ENCODE measurements at regions not wholly inside any gene's neighbourhood (a gene's known extent, or its start where the extent isn't known, plus 50 kb on each side); places are given as distances from the start of the nearest gene placed in this dataset.
"Not testable (repeated sequence)": the region's sequence is repeated elsewhere in the genome, so short reads cannot be mapped to it uniquely, and the experiment has no call there.

DNA sequence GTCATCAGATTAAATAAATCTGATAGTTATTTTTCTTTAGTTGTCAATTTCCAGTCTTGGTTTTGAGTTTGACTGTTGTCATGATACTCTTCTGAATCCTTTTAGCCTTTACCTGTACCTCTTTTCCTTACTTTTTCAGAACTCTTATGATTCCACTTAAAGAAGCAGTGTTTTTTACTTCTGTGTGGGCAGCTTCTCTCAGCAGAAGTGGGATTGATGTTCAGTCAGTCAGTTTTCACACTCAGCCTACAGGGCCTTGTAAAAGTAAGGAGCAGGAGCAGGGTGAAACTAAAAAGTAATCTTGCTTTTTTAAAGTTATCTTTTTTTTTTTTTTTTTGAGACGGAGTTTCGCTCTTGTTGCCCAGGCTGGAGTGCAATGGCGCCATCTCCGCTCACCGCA is 75.1 kb downstream of the HAUS1 start:
- H3K36me3 Mint-ChIP-seq (ENCODE audit: low read depth), result peaks cover 41% of the 10 kb centered on the region
- no peak overlapping the region for H3K4me3 Mint-ChIP-seq
- no peak overlapping the region for H3K27ac Mint-ChIP-seq
- no peaks in the 10 kb centered on the region for H3K27me3 Mint-ChIP-seq
- DNase-seq, result no peak
- H3K4me1 Mint-ChIP-seq (ENCODE audit: low read depth), result peaks cover 71% of the 10 kb centered on the region
- H3K9me3 Mint-ChIP-seq, result no peaks in the 10 kb centered on the region

DNA sequence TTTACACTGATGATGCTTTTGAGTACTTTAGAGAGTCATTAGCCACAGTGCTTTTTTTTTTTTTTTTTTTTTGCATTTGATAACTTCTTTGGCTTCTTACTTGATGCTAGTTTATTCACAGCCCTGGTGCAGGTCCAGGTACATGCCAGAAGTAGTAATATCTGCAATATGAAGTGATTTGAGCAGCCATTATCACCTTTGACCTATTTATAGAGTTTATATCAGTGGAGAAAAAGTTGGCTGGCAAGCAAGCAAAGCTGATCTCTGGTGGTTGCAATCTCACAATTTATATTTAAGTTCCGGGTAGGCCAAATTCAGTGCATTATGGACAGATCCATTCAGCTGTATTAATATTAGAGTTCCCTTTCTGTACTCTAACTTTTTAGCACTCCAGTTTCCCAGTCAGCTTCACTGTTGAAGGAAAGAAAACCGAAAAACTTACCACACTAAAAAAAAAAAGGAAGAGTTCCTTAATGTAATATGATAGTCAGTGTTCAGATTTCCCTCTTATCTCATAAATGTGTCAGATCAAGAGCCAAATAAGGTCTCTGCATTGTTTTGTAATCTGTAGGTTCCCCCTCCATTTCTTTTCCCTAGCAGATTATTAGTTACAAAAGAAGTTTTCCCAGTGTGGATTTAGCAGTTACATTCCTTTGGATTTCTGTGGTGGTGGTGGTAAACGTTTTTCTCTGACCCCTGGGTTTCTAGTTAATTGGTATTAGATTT is 78.6 kb downstream of the HAUS1 start:
- peaks cover 29% of the 10 kb centered on the region for H3K36me3 Mint-ChIP-seq (ENCODE audit: low read depth)
- peak overlapping the region; percentile 51 for H3K27ac Mint-ChIP-seq
- peaks cover 64% of the 10 kb centered on the region for H3K4me1 Mint-ChIP-seq (ENCODE audit: low read depth)
- no peak for DNase-seq
- H3K4me3 Mint-ChIP-seq, result no peak overlapping the region
- no peaks in the 10 kb centered on the region for H3K27me3 Mint-ChIP-seq
- no peaks in the 10 kb centered on the region for H3K9me3 Mint-ChIP-seq

DNA sequence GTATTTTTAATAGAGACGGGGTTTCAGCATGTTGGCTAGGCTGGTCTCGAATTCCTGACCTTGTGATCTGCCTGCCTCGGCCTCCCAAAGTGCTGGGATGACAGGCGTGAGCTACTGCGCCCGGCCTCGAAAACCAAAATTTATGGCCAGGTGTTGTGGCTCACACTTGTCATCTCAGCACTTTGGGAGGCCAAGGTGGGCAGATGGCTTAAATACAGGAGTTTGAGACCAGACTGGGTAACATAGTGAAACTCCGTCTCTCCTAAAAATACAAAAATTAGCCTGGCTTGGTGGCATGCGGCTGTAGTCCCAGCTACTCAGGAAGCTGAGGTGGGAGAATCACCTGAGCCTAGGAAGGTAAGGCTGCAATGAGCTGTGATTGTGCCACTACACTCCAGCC is 80.1 kb downstream of the HAUS1 start:
- not testable (repeated sequence) for H3K27me3 Mint-ChIP-seq, H3K4me3 Mint-ChIP-seq, DNase-seq, H3K9me3 Mint-ChIP-seq
- H3K4me1 Mint-ChIP-seq (ENCODE audit: low read depth), result peaks cover 59% of the 10 kb centered on the region
- peaks cover 28% of the 10 kb centered on the region for H3K36me3 Mint-ChIP-seq (ENCODE audit: low read depth)
- peak overlapping the region; percentile 83 for H3K27ac Mint-ChIP-seq

DNA sequence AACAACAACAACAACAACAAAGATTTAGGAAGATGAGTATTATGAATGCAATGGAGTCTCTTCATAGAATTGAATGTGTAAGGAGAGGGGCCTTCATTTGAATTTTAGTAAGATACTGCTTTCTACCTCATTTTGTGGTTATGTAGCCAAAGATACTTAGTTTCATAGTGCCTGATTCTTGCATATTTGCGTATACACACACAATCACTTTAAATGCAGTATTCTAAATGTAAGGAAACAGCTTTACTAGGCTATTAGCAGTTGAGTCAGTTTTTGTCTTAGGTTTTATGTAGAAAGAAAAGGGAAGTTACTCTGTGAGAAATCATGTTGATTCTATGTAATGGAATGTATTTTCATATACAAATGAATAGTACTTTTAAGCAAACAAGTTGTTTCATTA is 80.5 kb downstream of the HAUS1 start:
- Mint-ChIP-seq H3K4me3 (no peak overlapping the region), H3K9me3 (no peaks in the 10 kb centered on the region), H3K4me1 (ENCODE audit: low read depth) (peaks cover 60% of the 10 kb centered on the region), H3K36me3 (ENCODE audit: low read depth) (peaks cover 29% of the 10 kb centered on the region), H3K27ac (peak overlapping the region; percentile 83), H3K27me3 (no peaks in the 10 kb centered on the region)
- no peak for DNase-seq

DNA sequence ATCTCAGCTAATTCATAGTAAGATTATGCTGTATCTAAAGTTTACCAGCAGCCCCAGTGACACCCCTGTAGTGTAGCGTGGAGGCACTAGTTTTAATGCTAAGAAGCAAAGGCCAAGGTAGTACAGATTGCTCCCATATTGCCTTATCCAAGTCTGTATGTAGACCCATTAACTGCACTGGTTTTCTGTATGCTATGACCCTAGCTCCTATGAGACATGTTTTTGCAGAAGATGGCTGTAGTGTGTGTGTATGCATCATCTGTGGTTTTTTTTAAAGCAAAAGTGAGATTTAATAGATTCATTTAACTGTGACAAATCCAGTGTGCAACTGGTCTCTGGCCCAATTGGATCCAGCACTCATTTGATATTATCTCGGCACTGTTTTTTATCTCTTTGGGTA is 86.5 kb downstream of the HAUS1 start:
- Mint-ChIP-seq H3K4me1 (ENCODE audit: low read depth) (peaks cover 33% of the 10 kb centered on the region), H3K36me3 (ENCODE audit: low read depth) (peaks cover 41% of the 10 kb centered on the region), H3K27ac (peak overlapping the region; percentile 33), H3K4me3 (no peak overlapping the region), H3K27me3 (no peaks in the 10 kb centered on the region), H3K9me3 (no peaks in the 10 kb centered on the region)
- DNase-seq, result no peak

DNA sequence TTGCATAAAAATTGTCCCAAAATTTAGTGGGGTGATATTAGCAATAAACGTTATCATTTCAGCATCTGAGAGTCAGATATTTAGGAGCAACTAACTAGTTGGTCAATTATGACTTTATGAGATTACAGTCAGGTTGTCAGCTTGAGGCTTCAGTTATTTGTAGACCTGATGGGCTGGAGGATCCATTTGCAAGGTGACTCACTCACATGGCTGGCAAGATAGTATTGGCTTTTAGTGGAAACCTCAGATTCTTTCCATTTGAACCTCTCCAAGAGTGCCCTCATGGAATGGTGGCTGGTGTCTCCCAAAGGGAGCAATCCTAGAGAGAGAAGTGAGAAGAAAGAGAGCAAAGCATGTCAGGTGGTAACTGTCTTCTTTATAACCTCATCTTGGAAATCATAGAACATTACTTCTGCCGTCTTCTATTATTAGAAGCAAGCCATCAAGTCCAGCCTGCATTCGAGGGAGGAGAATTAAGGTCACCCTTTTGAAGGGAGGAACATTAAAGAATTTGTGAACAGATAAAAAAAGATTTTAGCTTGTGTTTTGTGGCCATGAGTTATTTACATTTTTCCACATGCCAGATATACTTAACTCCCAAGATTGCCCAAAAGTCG is 92.5 kb downstream of the HAUS1 start:
- H3K36me3 Mint-ChIP-seq (ENCODE audit: low read depth), result peaks cover 47% of the 10 kb centered on the region
- no peak overlapping the region for H3K4me3 Mint-ChIP-seq
- no peaks in the 10 kb centered on the region for H3K27me3 Mint-ChIP-seq

DNA sequence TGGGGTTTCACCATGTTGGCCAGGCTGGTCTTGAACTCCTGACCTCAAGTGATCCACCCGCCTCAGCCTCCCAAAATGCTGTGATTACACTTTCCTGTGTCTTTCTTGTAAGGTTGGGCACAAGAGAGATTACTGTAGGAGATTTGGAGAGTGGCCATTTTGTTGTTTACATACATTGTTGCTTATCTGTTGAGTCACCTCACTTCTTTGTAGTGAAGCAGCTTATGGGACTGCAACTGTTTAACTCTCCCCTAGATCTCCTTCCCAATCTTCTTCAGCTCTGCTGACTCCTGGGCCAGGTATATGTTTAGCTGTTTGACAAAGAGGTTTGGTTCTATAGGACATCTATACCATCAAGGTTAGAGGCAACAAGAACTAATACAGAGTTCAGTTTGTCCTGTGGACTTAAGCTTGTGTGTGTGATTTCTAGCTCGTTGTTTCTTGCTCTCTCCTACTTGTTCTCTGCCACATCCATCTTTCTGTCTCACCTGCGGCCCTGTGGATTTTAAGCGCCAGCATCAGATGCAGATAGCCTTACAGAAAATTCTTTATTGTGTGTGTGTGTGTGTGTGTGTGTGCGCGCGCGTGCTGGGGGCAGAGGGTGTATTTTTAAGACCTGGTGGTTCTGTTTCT is 95.4 kb downstream of the HAUS1 start:
- Mint-ChIP-seq H3K27ac (peak overlapping the region; percentile 60), H3K9me3 (no peaks in the 10 kb centered on the region), H3K36me3 (ENCODE audit: low read depth) (peaks cover 41% of the 10 kb centered on the region), H3K27me3 (no peaks in the 10 kb centered on the region), H3K4me3 (no peak overlapping the region), H3K4me1 (ENCODE audit: low read depth) (peaks cover 67% of the 10 kb centered on the region)
- no peak for DNase-seq

More for the DNA sequence above, 92.5 kb downstream of the HAUS1 start:
- Mint-ChIP-seq H3K9me3 (no peaks in the 10 kb centered on the region), H3K27ac (peak overlapping the region; percentile 7), H3K4me1 (ENCODE audit: low read depth) (peaks cover 50% of the 10 kb centered on the region)
- no peak for DNase-seq

DNA sequence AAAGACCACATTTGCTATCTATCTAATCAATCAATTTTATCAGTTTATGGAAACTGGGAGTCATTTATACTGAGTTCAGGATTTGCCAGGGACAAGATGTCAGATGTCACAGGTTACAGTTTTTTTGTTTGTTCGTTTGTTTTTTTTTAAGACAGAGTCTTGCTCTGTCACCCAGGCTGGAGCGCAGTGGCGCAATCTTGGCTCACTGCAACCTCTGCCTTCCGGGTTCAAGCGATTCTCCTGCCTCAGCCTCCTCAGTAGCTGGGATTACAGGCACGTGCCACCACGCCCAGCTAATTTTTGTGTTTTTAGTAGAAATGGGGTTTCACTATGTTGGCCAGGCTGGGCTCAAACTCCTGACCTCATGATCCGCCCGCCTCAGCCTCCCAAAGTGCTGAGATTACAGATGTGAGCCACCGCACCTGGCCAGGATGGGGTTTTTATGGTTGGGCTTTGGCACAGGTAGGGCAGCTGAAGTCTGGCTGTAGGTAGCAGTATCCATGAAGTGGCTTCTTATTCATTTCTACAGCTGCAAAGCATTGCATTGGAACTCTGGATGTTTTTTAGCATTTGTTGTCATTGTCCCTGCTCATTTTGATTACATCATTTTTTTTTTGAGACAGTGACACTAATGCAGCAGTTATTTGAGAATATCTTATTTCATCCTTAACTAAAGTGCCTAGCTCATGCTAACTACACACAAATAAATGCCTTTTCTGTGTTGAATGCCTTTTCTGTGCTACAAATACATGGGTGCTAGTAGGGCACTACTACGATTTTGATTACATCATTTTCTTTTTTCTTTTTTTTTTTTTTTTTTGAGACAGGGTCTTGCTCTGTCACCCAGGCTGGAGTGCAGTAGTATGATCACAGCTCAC is 96.2 kb downstream of the HAUS1 start:
- H3K36me3 Mint-ChIP-seq (ENCODE audit: low read depth), result peaks cover 41% of the 10 kb centered on the region
- DNase-seq, H3K9me3 Mint-ChIP-seq, H3K4me3 Mint-ChIP-seq, H3K27me3 Mint-ChIP-seq: not testable (repeated sequence)
- H3K4me1 Mint-ChIP-seq (ENCODE audit: low read depth), result peaks cover 74% of the 10 kb centered on the region
- peak overlapping the region; percentile 60 for H3K27ac Mint-ChIP-seq

DNA sequence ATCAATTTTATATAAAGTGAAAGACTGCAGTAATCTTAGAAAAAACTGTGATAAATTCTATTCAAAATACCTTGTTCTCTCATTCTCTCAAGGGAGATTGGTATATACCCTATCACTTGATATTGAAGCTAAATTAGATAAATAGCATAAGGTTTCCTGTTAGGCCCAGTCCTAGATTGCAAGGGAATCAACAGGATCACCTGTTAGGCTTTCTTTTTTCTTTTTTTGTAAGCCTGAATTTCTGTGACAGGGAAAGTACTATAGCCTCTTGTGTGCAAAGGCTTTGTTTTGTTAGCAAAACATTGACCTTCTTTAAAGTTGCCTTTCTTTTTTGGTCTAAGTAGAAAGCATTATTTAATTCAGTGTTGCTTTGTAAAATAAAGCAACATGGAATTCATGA is 100.0 kb downstream of the HAUS1 start:
- Mint-ChIP-seq H3K9me3 (no peaks in the 10 kb centered on the region), H3K27ac (no peak overlapping the region), H3K36me3 (ENCODE audit: low read depth) (peaks cover 32% of the 10 kb centered on the region), H3K4me3 (no peak overlapping the region), H3K4me1 (ENCODE audit: low read depth) (peaks cover 85% of the 10 kb centered on the region), H3K27me3 (no peaks in the 10 kb centered on the region)
- no peak for DNase-seq

DNA sequence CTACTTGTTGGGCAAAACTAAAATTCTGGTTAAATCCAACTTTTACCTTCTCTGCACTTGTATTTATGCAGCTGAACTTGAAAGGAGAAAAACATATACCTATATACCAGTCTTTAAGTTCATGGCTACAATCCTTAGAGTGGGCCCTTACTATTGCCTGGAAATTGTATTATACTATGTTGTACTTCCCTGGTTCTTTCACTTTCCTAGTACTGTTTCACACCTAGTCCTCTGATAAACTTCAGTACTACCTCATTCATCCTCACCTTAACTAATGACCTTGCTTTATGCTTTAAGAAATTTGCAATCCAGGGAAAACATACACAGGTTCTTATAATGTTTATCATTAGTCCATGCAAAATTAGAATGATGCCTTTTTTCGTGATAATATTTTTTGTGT is 103.8 kb downstream of the HAUS1 start:
- H3K4me3 Mint-ChIP-seq, result no peak overlapping the region
- H3K4me1 Mint-ChIP-seq (ENCODE audit: low read depth), result peaks cover 89% of the 10 kb centered on the region
- no peaks in the 10 kb centered on the region for H3K27me3 Mint-ChIP-seq
- H3K27ac Mint-ChIP-seq, result peak overlapping the region; percentile 59
- no peaks in the 10 kb centered on the region for H3K9me3 Mint-ChIP-seq
- no peak for DNase-seq
- peaks cover 24% of the 10 kb centered on the region for H3K36me3 Mint-ChIP-seq (ENCODE audit: low read depth)

DNA sequence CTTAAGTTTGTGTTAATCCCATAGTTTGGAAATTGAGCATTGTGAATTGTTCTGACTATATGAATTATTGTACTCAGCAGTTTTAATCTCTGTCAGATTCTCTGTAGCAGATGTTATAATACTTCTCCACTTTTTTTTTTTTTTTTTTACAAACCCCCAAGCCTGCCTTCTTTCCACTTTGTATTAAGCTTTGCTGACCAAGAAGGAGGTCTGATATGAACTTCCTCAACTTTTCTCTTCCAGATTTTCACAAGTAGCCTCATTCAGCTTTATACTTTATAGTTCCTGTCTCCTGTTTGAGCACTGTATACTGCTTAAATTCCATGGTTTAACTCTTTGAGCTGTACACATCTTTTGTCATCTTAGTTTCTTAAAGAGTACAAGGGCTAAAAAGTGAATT is 105.0 kb downstream of the HAUS1 start:
- Mint-ChIP-seq H3K27ac (peak overlapping the region; percentile 42), H3K36me3 (ENCODE audit: low read depth) (peaks cover 24% of the 10 kb centered on the region), H3K4me3 (no peak overlapping the region), H3K9me3 (no peaks in the 10 kb centered on the region), H3K4me1 (ENCODE audit: low read depth) (peaks cover 87% of the 10 kb centered on the region), H3K27me3 (no peaks in the 10 kb centered on the region)
- no peak for DNase-seq

DNA sequence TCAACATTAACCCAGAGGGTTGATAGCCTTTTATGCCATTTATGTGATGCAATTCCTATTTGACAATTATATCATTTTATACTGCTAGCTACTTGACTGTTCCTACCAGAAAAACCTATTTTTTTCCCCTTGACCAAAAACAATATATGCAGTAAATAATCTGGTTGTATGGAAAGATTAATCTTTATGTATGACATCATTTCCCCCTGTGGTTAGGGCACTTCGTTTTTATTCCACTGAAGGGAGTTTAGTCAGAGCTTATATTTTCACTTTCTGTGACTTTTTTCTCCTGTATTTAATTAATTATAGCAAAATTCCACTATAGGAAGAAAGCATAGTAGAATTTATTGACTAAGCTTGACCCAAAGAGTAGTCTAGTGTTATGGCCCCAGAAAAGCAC is 107.6 kb downstream of the HAUS1 start:
- no peaks in the 10 kb centered on the region for H3K9me3 Mint-ChIP-seq
- no peaks in the 10 kb centered on the region for H3K27me3 Mint-ChIP-seq
- peak overlapping the region; percentile 92 for H3K27ac Mint-ChIP-seq
- H3K36me3 Mint-ChIP-seq (ENCODE audit: low read depth), result peaks cover 25% of the 10 kb centered on the region
- peaks cover 85% of the 10 kb centered on the region for H3K4me1 Mint-ChIP-seq (ENCODE audit: low read depth)
- no peak for DNase-seq
- peak overlapping the region; percentile 23 for H3K4me3 Mint-ChIP-seq

DNA sequence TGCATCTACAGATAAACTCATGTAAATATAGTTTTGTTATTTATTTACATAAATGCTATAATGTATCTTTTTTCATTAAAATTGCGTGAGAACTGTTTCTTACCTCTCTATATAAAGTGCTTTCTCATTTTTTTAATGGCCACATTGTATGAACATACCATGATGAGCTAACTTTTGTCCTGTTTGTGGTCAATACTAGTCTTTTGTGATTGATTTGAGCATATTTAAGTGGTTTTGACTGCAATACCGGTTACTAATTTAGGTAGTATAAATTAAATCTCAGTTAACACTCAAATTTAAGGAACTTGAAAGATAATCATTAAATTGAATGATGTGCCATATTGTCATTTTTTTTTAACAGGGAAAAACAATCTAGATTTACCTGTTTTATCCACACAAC is 108.2 kb downstream of the HAUS1 start:
- Mint-ChIP-seq H3K27ac (peak overlapping the region; percentile 92), H3K4me1 (ENCODE audit: low read depth) (peaks cover 88% of the 10 kb centered on the region)

DNA sequence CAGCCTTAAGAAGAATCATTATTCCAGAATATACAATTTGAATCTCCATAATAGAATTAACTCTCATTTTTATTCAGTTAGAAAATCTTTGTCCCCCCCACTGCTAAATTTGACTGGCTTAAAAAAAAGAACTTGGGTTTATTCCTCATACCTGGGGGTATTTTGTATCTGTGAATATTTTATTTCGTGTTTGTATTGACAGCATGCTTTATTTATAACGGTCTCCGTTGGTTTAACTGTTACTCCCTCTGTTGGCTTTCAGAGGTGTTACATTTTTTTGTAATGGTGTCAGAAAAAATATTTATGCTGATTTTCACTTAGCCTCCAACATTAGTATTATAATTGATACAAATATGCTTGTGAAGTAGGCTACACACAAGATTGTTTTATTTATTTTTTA is 109.1 kb downstream of the HAUS1 start:
- Mint-ChIP-seq H3K27me3 (no peaks in the 10 kb centered on the region), H3K36me3 (ENCODE audit: low read depth) (peaks cover 37% of the 10 kb centered on the region), H3K27ac (peak overlapping the region; percentile 32), H3K4me1 (ENCODE audit: low read depth) (peaks cover 88% of the 10 kb centered on the region), H3K4me3 (no peak overlapping the region), H3K9me3 (no peaks in the 10 kb centered on the region)
- DNase-seq, result no peak

More for the DNA sequence above, 108.2 kb downstream of the HAUS1 start:
- H3K36me3 Mint-ChIP-seq (ENCODE audit: low read depth), result peaks cover 29% of the 10 kb centered on the region
- H3K4me3 Mint-ChIP-seq, result peak overlapping the region; percentile 23
- no peak for DNase-seq
- H3K27me3 Mint-ChIP-seq, result no peaks in the 10 kb centered on the region
- no peaks in the 10 kb centered on the region for H3K9me3 Mint-ChIP-seq
